ENCODE measurements at regions not wholly inside any gene's neighbourhood (a gene's known extent, or its start where the extent isn't known, plus 50 kb on each side); places are given as distances from the start of the nearest gene placed in this dataset.

GRCh38 chr3:168360993-168361392, 265.3 kb upstream of the GOLIM4 start:
- no peak for DNase-seq
- 78 to 82% methylated on average over 3 of the region's 3 CpGs for WGBS, 2 donors
- intact Hi-C loops (cut with DNase I): no loop called here

GRCh38 chr3:168342946-168343850, 247.5 kb upstream of the GOLIM4 start:
- intact Hi-C loops (cut with DNase I): no loop called here
- WGBS, 2 donors: 83 to 85% methylated on average over 9 of the region's 9 CpGs

More at GRCh38 chr3:168360993-168361392, 265.3 kb upstream of the GOLIM4 start:
- Histone ChIP-seq H3K27ac (no peak overlapping the region), H3K9me3 (no peaks in the 10 kb centered on the region), H3K4me3 (replicated peaks in 1 of 3) (no peak overlapping the region), H3K36me3 (no peaks in the 10 kb centered on the region), H3K4me1 (no peaks in the 10 kb centered on the region), H3K27me3 (no peaks in the 10 kb centered on the region)
- no peak for TF ChIP-seq POLR2A (IDR thresholded peaks at IDR 0.05)
- no peak for TF ChIP-seq CTCF (IDR thresholded peaks at IDR 0.05)

GRCh38 chr3:168341956-168342936, 246.5 kb upstream of the GOLIM4 start:
- Histone ChIP-seq H3K9me3 (no peaks in the 10 kb centered on the region), H3K4me1 (peaks cover 6 to 13% of the 10 kb centered on the region in 2 donors), H3K27ac (no peak overlapping the region), H3K27me3 (no peaks in the 10 kb centered on the region), H3K4me3 (replicated peaks in 1 of 3) (no peak overlapping the region), H3K36me3 (no peaks in the 10 kb centered on the region)
- 16 to 31% methylated on average over 2 of the region's 2 CpGs for WGBS, 2 donors
- no peak for TF ChIP-seq POLR2A (IDR thresholded peaks at IDR 0.05)
- no peak for TF ChIP-seq CTCF (IDR thresholded peaks at IDR 0.05)
- intact Hi-C loops (cut with DNase I): no loop called here
- DNase-seq: no peak

More at GRCh38 chr3:168342946-168343850, 247.5 kb upstream of the GOLIM4 start:
- DNase-seq: no peak
- no peaks in the 10 kb centered on the region for H3K9me3 ChIP-seq
- no peaks in the 10 kb centered on the region for H3K27me3 ChIP-seq
- no peaks in the 10 kb centered on the region for H3K36me3 ChIP-seq
- H3K27ac ChIP-seq: no peak overlapping the region
- peaks cover 6 to 13% of the 10 kb centered on the region in 2 donors for H3K4me1 ChIP-seq
- no peak overlapping the region for H3K4me3 ChIP-seq (replicated peaks in 1 of 3)
- TF ChIP-seq CTCF (IDR thresholded peaks at IDR 0.05): no peak
- TF ChIP-seq POLR2A (IDR thresholded peaks at IDR 0.05): no peak

- Histone ChIP-seq H3K27ac (no peak overlapping the region), H3K4me3 (replicated peaks in 1 of 3) (no peak overlapping the region), H3K9me3 (no peaks in the 10 kb centered on the region), H3K36me3 (no peaks in the 10 kb centered on the region), H3K4me1 (peaks cover 6 to 13% of the 10 kb centered on the region in 2 donors), H3K27me3 (no peaks in the 10 kb centered on the region)
- DNase-seq: no peak
- WGBS, 2 donors: 61 to 68% methylated on average over 3 of the region's 3 CpGs
- no peak for TF ChIP-seq POLR2A (IDR thresholded peaks at IDR 0.05)
- no peak for TF ChIP-seq CTCF (IDR thresholded peaks at IDR 0.05)
- intact Hi-C loops (cut with DNase I): no loop called here
Measured at GRCh38 chr3:168341192-168341815, 245.6 kb upstream of the GOLIM4 start.

Measured in thyroid gland (tissue), 4 donors.